Endothelial cell of umbilical vein (primary cell): ENCODE measurements at regions not wholly inside any gene's neighbourhood (a gene's known extent, or its start where the extent isn't known, plus 50 kb on each side); places are given as distances from the start of the nearest gene placed in this dataset.

ENCODE experiments used
- BruUV-seq: library from RNA; stranded (reverse); fragments of 400-500 nt; replicated peaks from 2 replicates; lab custom pipeline; 2021; lab: Mats Ljungman, UMichigan
- CTCF ChIA-PET: fragments of 300-600, 350-600 bp; sonication (Branson Sonifier 250); formaldehyde crosslinking; loops from one replicate; lab custom pipeline; 2021; ENCODE audit warnings: antibody characterized with exemption, inconsistent platforms; lab: Charles Lee
- POLR2A ChIA-PET: fragments of 300-600, 350-600 bp; sonication (Branson Sonifier 250); formaldehyde crosslinking; loops from one replicate; lab custom pipeline; 2021; ENCODE audit warnings: antibody characterized with exemption, inconsistent platforms; lab: Charles Lee
- DNase-seq: peaks from one replicate; pipeline ENCODE4 v3.0.0-alpha.2; 2011; ENCODE audit warnings: low read depth, low spot score
- FAIRE-seq: peaks from 2 replicates; lab custom pipeline; 2011; peaks lifted over from hg19 to GRCh38; lab: Jason Lieb, UNC
- H2AFZ ChIP-seq: 2 replicates; pipeline ENCODE4 v1.6.0; 2012; ENCODE audit warnings: low read depth, low read length, control low read depth, inconsistent platforms
- H3K27ac ChIP-seq: 2 replicates; pipeline ENCODE4 v1.5.1; 2011; ENCODE audit warnings: low read depth, mild to moderate bottlenecking, control low read depth, low read length, moderate library complexity; ENCODE audit not compliant: insufficient read depth
- H3K27me3 ChIP-seq, 2 experiments: 2 replicates each; pipeline versions ENCODE4 v1.6.0 to v1.6.1; 2011; ENCODE audit warnings: low read length in 2 of 2, mixed read lengths in 1 of 2; ENCODE audit not compliant: control insufficient read depth in 2 of 2, insufficient read depth in 2 of 2
- H3K36me3 ChIP-seq, 2 experiments: 2 replicates in 1 of 2; 3 replicates in 1 of 2; pipeline ENCODE4 v1.5.1; 2011; ENCODE audit warnings: low read length in 2 of 2, mild to moderate bottlenecking in 1 of 2, moderate library complexity in 1 of 2; ENCODE audit not compliant: control insufficient read depth in 2 of 2, insufficient read depth in 2 of 2; ENCODE audit errors: extremely low read depth in 1 of 2
- H3K4me1 ChIP-seq: 3 replicates; pipeline ENCODE4 v1.5.1; 2011; ENCODE audit warnings: mild to moderate bottlenecking, low read length; ENCODE audit not compliant: control insufficient read depth, insufficient read depth; ENCODE audit errors: extremely low read depth
- H3K4me2 ChIP-seq: 2 replicates; pipeline ENCODE4 v1.6.1; 2011; ENCODE audit warnings: low read length, control low read depth, mixed read lengths; ENCODE audit not compliant: insufficient read depth
- H3K4me3 ChIP-seq, 3 experiments: fragments of 200-600 bp in 1 of 3; sonication (generic), shearing (Covaris generic) in 1 of 3; replicated peaks in 1 of 3; 2 replicates each; pipeline ENCODE4 v1.5.1; 2011 to 2016; ENCODE audit warnings: control low read depth in 3 of 3, low read length in 3 of 3, mild to moderate bottlenecking in 2 of 3, inconsistent platforms in 1 of 3, low read depth in 1 of 3, moderate library complexity in 1 of 3; ENCODE audit not compliant: insufficient read depth in 1 of 3
- H3K79me2 ChIP-seq: 2 replicates; pipeline ENCODE4 v1.6.0; 2012; ENCODE audit warnings: low read length, inconsistent platforms; ENCODE audit not compliant: control insufficient read depth, insufficient read depth
- H3K9ac ChIP-seq: replicated peaks from 2 replicates; pipeline ENCODE3; 2011; ENCODE audit warnings: low read length, control low read depth; ENCODE audit not compliant: insufficient read depth; ENCODE audit errors: extremely low read depth
- H3K9me1 ChIP-seq: replicated peaks from 3 replicates; pipeline ENCODE4 v1.6.0; 2011; ENCODE audit warnings: mild to moderate bottlenecking, low read length; ENCODE audit not compliant: control insufficient read depth, insufficient read depth; ENCODE audit errors: extremely low read depth
- H3K9me3 ChIP-seq: replicated peaks from 2 replicates; pipeline ENCODE4 v1.5.1; 2012; ENCODE audit warnings: low read length, inconsistent platforms; ENCODE audit not compliant: control insufficient read depth, insufficient read depth
- H4K20me1 ChIP-seq: replicated peaks from 2 replicates; pipeline ENCODE3; 2011; ENCODE audit warnings: mild to moderate bottlenecking, low read length; ENCODE audit not compliant: control insufficient read depth, insufficient read depth; ENCODE audit errors: extremely low read depth
- CTCF ChIP-seq, 2 donors: IDR thresholded peaks; 1 replicate in 1 of 2; 2 replicates in 1 of 2; pipeline ENCODE4 v1.5.1; 2011; ENCODE audit warnings: low read length in 2 of 2, mild to moderate bottlenecking in 2 of 2, moderate library complexity in 2 of 2, control low read depth in 1 of 2, inconsistent platforms in 1 of 2, low read depth in 1 of 2; ENCODE audit not compliant: insufficient read depth in 1 of 2; ENCODE audit errors: extremely low read depth in 1 of 2
- EZH2 ChIP-seq: IDR thresholded peaks from 2 replicates; pipeline ENCODE4 v1.6.1; 2012; ENCODE audit warnings: borderline replicate concordance, low read depth, mild to moderate bottlenecking, moderate library complexity, low read length, inconsistent platforms; ENCODE audit not compliant: severe bottlenecking
- GATA2 ChIP-seq: IDR thresholded peaks from 2 replicates; pipeline ENCODE4 v1.7.0; 2011; ENCODE audit warnings: low read depth, mild to moderate bottlenecking, moderate library complexity, mixed read lengths, low read length; ENCODE audit not compliant: insufficient read length, insufficient read depth
- JUN ChIP-seq: IDR thresholded peaks from 2 replicates; pipeline ENCODE4 v1.6.1; 2011; ENCODE audit warnings: borderline replicate concordance, low read depth; ENCODE audit not compliant: insufficient read length, insufficient read depth
- MYC ChIP-seq: IDR thresholded peaks from one replicate; pipeline ENCODE4 v1.6.1; 2011; ENCODE audit warnings: mild to moderate bottlenecking, low read depth, low read length
- POLR2A ChIP-seq: IDR thresholded peaks from 2 replicates; pipeline ENCODE4 v1.6.1; 2012; ENCODE audit warnings: low read depth, mild to moderate bottlenecking, control low read depth, low read length
- POLR2AphosphoS5 ChIP-seq: IDR thresholded peaks from 2 replicates; pipeline ENCODE4 v1.6.1; 2012; ENCODE audit warnings: low read depth, mild to moderate bottlenecking, control low read depth, low read length, moderate library complexity; ENCODE audit not compliant: insufficient read depth
- dilution Hi-C: fragments of 300-500 bp; cut with MboI; formaldehyde crosslinking; loops from one replicate; pipeline ENCODE4 v1.15.0; 2019; ENCODE audit warnings: low sequenced_read_pairs; ENCODE audit not compliant: extremely low pct_ligation_motif_present
- intact Hi-C: fragments of 100-400 bp; cut with micrococcal nuclease; formaldehyde crosslinking; loops from one replicate; pipeline ENCODE4 v1.10.0; 2022
- TF ChIP-seq, protein P1 (sequence below): IDR thresholded peaks from 2 replicates; pipeline ENCODE4 v1.6.1; 2011; ENCODE audit not compliant: insufficient read depth, insufficient read length

DNA sequence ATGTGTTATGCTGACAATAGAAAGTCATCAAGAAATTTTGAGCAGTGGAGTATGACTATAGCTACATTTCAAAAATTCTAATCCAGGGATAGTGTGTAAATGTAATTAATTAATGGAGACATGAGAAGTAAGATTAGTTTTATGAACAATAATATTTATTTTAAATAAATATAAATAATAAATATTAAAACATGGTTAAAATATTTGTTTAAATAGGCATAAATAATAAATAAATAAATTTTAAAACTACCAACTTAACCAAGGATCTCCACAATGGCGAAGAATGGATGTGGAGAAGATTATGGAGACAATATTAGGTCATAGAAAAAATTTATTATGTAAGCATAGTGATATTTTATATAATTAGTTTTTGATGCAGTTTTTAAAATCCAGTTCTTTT lies 588.2 kb upstream of the NOVA1 start:
- DNase-seq (no peak), FAIRE-seq (no peak)
- no peaks in the 10 kb centered on the region for H3K36me3 ChIP-seq
- H3K9ac ChIP-seq: no peak overlapping the region
- H3K4me2 ChIP-seq: no peak overlapping the region
- TF ChIP-seq EZH2 (no peak), JUN (no peak), MYC (no peak), POLR2AphosphoS5 (no peak), CTCF (IDR thresholded peaks at IDR 0.05; ENCODE audit: extremely low read depth in 1 of 2, insufficient read depth in 1 of 2, low read depth in 1 of 2, low read length in 2 of 2) (no peak)
- no peaks in the 10 kb centered on the region for H3K79me2 ChIP-seq
- no peak overlapping the region for H3K27ac ChIP-seq
- ChIA-PET POLR2A (no interaction called here), CTCF (no interaction called here)
- intact Hi-C loops: no loop called here
- dilution Hi-C loops: no loop called here
- no peak overlapping the region for H3K4me3 ChIP-seq
- no peaks in the 10 kb centered on the region for H3K9me1 ChIP-seq
- H4K20me1 ChIP-seq: no peaks in the 10 kb centered on the region
- H2AFZ ChIP-seq: no peak overlapping the region
- no peaks in the 10 kb centered on the region for H3K9me3 ChIP-seq
- no peaks in the 10 kb centered on the region for H3K27me3 ChIP-seq
- no TSS peak for BruUV-seq
- no peaks in the 10 kb centered on the region for H3K4me1 ChIP-seq

- H3K4me3 ChIP-seq: no peak overlapping the region
- no peaks in the 10 kb centered on the region for H3K79me2 ChIP-seq
- no peak for DNase-seq
- dilution Hi-C loops (no loop called here), intact Hi-C loops (no loop called here)
- CTCF ChIA-PET: no interaction called here
- no peaks in the 10 kb centered on the region for H4K20me1 ChIP-seq
- no peak for FAIRE-seq
- no peak overlapping the region for H3K27ac ChIP-seq
- H3K4me2 ChIP-seq: no peak overlapping the region
- no peaks in the 10 kb centered on the region for H3K9me1 ChIP-seq
- no peaks in the 10 kb centered on the region for H3K9me3 ChIP-seq
- BruUV-seq: no TSS peak
- POLR2A ChIA-PET: no interaction called here
- no peaks in the 10 kb centered on the region for H3K4me1 ChIP-seq
- no peak overlapping the region for H3K9ac ChIP-seq
- TF ChIP-seq EZH2 (no peak), POLR2A (no peak), POLR2AphosphoS5 (no peak), GATA2 (no peak), JUN (no peak), CTCF (IDR thresholded peaks at IDR 0.05; ENCODE audit: extremely low read depth in 1 of 2, insufficient read depth in 1 of 2, low read depth in 1 of 2, low read length in 2 of 2) (no peak)
- TF ChIP-seq, protein P1, sequence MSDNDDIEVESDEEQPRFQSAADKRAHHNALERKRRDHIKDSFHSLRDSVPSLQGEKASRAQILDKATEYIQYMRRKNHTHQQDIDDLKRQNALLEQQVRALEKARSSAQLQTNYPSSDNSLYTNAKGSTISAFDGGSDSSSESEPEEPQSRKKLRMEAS: no peak
- H3K27me3 ChIP-seq: no peaks in the 10 kb centered on the region
- H3K36me3 ChIP-seq: no peaks in the 10 kb centered on the region
- no peak overlapping the region for H2AFZ ChIP-seq
These were observed 589.3 kb upstream of the NOVA1 start for GRCh38 chr14:27187136-27187535.
